ENCODE measurements at regions not wholly inside any gene's neighbourhood (a gene's known extent, or its start where the extent isn't known, plus 50 kb on each side); places are given as distances from the start of the nearest gene placed in this dataset.

DNA sequence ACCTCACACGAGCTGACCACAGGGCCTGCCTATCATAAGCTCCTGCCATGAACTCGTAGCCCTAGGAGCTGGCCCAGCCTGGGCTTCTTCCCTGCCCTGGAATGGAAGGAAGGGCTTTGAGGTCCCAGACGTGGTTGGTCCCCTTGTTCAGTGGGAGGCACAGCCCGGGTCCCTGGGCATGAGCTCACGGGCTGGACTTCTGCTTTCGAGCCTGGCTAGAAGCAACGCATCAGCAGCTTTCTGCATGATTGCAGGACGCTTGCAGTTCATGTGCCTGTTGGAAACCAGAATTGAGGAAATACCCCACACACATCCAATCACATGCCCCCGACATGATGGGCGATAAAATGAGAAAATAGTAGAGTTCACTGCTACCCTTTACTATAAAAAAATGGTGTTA is 293.3 kb downstream of the MAF start:
- Mint-ChIP-seq H3K9me3 (ENCODE audit: unreplicated experiment) (peaks cover 4% of the 10 kb centered on the region), H3K27ac (ENCODE audit: unreplicated experiment) (no peak overlapping the region), H3K4me3 (ENCODE audit: unreplicated experiment) (no peak overlapping the region), H3K4me1 (ENCODE audit: low read depth, unreplicated experiment) (peaks cover 8% of the 10 kb centered on the region), H3K36me3 (ENCODE audit: unreplicated experiment) (no peaks in the 10 kb centered on the region), H3K27me3 (ENCODE audit: unreplicated experiment) (peaks cover 6% of the 10 kb centered on the region)
- TF ChIP-seq, protein P1, sequence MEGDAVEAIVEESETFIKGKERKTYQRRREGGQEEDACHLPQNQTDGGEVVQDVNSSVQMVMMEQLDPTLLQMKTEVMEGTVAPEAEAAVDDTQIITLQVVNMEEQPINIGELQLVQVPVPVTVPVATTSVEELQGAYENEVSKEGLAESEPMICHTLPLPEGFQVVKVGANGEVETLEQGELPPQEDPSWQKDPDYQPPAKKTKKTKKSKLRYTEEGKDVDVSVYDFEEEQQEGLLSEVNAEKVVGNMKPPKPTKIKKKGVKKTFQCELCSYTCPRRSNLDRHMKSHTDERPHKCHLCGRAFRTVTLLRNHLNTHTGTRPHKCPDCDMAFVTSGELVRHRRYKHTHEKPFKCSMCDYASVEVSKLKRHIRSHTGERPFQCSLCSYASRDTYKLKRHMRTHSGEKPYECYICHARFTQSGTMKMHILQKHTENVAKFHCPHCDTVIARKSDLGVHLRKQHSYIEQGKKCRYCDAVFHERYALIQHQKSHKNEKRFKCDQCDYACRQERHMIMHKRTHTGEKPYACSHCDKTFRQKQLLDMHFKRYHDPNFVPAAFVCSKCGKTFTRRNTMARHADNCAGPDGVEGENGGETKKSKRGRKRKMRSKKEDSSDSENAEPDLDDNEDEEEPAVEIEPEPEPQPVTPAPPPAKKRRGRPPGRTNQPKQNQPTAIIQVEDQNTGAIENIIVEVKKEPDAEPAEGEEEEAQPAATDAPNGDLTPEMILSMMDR (IDR thresholded peaks at IDR 0.05; ENCODE audit: partially characterized antibody, unreplicated experiment): no peak
- no peak for DNase-seq

DNA sequence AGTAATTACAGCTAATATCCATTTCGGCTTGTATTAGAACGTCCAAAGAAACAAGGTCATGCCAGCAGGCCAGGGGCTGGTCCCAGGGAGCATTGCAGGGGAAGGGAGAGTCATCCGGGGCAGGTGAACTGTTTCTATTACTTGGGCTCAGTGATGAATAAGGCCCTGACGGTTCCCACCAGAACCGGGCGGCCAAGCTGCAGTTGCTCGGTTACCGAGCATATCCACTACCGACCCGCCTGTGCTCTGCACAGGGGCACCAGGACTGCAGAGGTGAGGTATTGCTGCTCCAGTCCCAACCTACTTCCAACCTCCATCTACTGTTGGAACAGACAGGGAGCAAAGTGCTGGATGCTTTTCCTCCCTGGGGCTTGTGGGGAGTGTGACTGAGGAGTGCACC is 295.5 kb downstream of the MAF start:
- H3K36me3 Mint-ChIP-seq (ENCODE audit: unreplicated experiment): no peaks in the 10 kb centered on the region
- DNase-seq: no peak
- H3K9me3 Mint-ChIP-seq (ENCODE audit: unreplicated experiment): peaks cover 6% of the 10 kb centered on the region
- H3K4me1 Mint-ChIP-seq (ENCODE audit: low read depth, unreplicated experiment): peaks cover 7% of the 10 kb centered on the region
- H3K27ac Mint-ChIP-seq (ENCODE audit: unreplicated experiment): no peak overlapping the region
- no peak overlapping the region for H3K4me3 Mint-ChIP-seq (ENCODE audit: unreplicated experiment)
- TF ChIP-seq, protein P1 (IDR thresholded peaks at IDR 0.05; ENCODE audit: partially characterized antibody, unreplicated experiment): no peak
- H3K27me3 Mint-ChIP-seq (ENCODE audit: unreplicated experiment): peaks cover 4% of the 10 kb centered on the region

DNA sequence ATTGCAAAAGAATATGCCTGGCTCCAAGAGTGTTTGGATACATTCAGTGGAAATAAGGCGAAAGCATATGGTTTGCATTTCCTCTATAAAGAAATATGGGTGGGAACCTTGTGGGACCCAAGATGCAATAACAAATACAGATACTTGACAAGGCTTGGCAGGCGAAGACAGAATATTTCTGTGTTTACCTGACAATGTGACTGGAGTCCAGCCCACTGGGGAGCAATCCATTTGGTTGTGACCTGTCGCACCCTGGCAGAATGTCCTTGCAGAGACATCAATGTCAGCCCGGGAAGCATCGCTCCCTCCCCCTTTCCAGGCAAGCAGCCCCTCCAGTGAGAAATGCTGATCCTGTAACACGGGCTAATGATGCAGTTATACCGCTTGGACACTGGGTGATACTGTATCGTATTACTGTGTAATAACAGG is 296.6 kb downstream of the MAF start:
- H3K4me1 Mint-ChIP-seq (ENCODE audit: low read depth, unreplicated experiment): peaks cover 13% of the 10 kb centered on the region
- H3K9me3 Mint-ChIP-seq (ENCODE audit: unreplicated experiment): peaks cover 6% of the 10 kb centered on the region
- no peak for DNase-seq
- H3K4me3 Mint-ChIP-seq (ENCODE audit: unreplicated experiment): no peak overlapping the region
- no peaks in the 10 kb centered on the region for H3K36me3 Mint-ChIP-seq (ENCODE audit: unreplicated experiment)
- H3K27me3 Mint-ChIP-seq (ENCODE audit: unreplicated experiment): peaks cover 4% of the 10 kb centered on the region
- TF ChIP-seq, protein P1 (IDR thresholded peaks at IDR 0.05; ENCODE audit: partially characterized antibody, unreplicated experiment): no peak
- H3K27ac Mint-ChIP-seq (ENCODE audit: unreplicated experiment): no peak overlapping the region

DNA sequence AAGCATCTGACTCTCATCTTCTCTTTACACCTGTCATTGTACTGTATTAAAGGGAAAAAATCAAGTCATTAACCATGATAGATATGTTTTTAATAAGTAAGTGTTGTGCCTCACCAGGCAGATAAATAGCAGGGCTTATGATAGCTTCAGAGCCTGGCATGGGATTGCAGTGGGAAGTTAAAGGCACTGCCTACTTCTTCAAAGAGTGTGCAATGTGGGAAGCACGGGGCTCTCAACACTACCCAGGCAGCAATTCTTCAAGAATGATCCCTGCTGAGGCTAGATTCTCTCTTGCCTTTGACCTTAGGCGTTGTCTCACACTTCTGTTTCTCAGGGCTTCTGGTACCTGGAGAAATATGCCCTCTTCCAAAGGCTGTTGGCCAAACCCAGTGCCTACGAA is 297.3 kb downstream of the MAF start:
- Mint-ChIP-seq H3K27ac (ENCODE audit: unreplicated experiment) (no peak overlapping the region), H3K9me3 (ENCODE audit: unreplicated experiment) (peaks cover 6% of the 10 kb centered on the region), H3K4me1 (ENCODE audit: low read depth, unreplicated experiment) (peaks cover 18% of the 10 kb centered on the region), H3K4me3 (ENCODE audit: unreplicated experiment) (no peak overlapping the region), H3K27me3 (ENCODE audit: unreplicated experiment) (peaks cover 4% of the 10 kb centered on the region), H3K36me3 (ENCODE audit: unreplicated experiment) (no peaks in the 10 kb centered on the region)
- DNase-seq: no peak
- TF ChIP-seq, protein P1 (IDR thresholded peaks at IDR 0.05; ENCODE audit: partially characterized antibody, unreplicated experiment): no peak

DNA sequence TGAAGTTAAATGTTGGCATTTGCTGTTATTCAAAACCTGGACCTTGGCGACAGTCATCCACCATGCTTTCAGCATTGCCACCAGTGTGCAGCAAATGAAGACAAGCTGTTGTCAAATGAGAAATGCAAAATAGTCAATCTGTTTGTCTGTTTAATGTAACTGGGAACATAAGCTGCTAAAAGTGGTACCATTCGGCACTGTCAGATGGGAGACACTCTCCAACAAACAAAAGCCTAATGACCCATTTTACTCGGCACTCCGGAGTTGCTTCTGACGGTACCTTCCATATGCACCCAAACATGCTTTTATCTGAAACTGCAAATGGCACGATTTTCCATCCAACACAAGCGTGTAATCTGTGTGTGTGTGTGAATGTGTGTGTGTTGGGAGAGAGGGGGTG is 297.8 kb downstream of the MAF start:
- Mint-ChIP-seq H3K4me1 (ENCODE audit: low read depth, unreplicated experiment) (peaks cover 19% of the 10 kb centered on the region), H3K27ac (ENCODE audit: unreplicated experiment) (no peak overlapping the region), H3K27me3 (ENCODE audit: unreplicated experiment) (peaks cover 4% of the 10 kb centered on the region), H3K9me3 (ENCODE audit: unreplicated experiment) (peaks cover 6% of the 10 kb centered on the region), H3K4me3 (ENCODE audit: unreplicated experiment) (no peak overlapping the region), H3K36me3 (ENCODE audit: unreplicated experiment) (no peaks in the 10 kb centered on the region)
- DNase-seq: no peak
- TF ChIP-seq, protein P1 (IDR thresholded peaks at IDR 0.05; ENCODE audit: partially characterized antibody, unreplicated experiment): no peak

Data from glutamatergic neuron (in vitro differentiated cells).